A673 (cell line): ENCODE measurements at regions not wholly inside any gene's neighbourhood (a gene's known extent, or its start where the extent isn't known, plus 50 kb on each side); places are given as distances from the start of the nearest gene placed in this dataset.

ENCODE experiments used
- BruUV-seq: library from RNA; stranded (reverse); fragments of 400-500 nt; replicated peaks from 2 replicates; lab custom pipeline; 2021; lab: Mats Ljungman, UMichigan
- CTCF ChIA-PET: fragments of 300-600 bp; sonication (Branson Sonifier 250); formaldehyde crosslinking; loops from one replicate; lab custom pipeline; 2022; ENCODE audit warnings: antibody characterized with exemption; lab: Charles Lee
- POLR2A ChIA-PET: fragments of 300-600 bp; sonication (Branson Sonifier 250); formaldehyde crosslinking; loops from one replicate; lab custom pipeline; 2022; ENCODE audit warnings: antibody characterized with exemption; ENCODE audit not compliant: low non-redundant PET; lab: Charles Lee
- DNase-seq: peaks from one replicate; pipeline ENCODE4 v3.0.0-alpha.2; 2015; ENCODE audit warnings: low spot score
- H3K27ac ChIP-seq: fragments of 200-600 bp; sonication (generic); 2 replicates; pipeline ENCODE4 v1.5.1; 2016; ENCODE audit warnings: mixed run types, low read depth, mild to moderate bottlenecking, mixed read lengths, antibody characterized with exemption, low read length; ENCODE audit not compliant: poor library complexity, severe bottlenecking
- H3K27me3 ChIP-seq: fragments of 200-600 bp; sonication (generic); replicated peaks from 2 replicates; pipeline ENCODE4 v1.6.1; 2017; ENCODE audit warnings: mixed run types, low read depth, mild to moderate bottlenecking, mixed read lengths, antibody characterized with exemption, low read length; ENCODE audit not compliant: insufficient read depth, poor library complexity
- H3K36me3 ChIP-seq: fragments of 200-600 bp; sonication (generic); 2 replicates; pipeline ENCODE4 v1.6.1; 2016; ENCODE audit warnings: mixed run types, mild to moderate bottlenecking, mixed read lengths, antibody characterized with exemption, low read length; ENCODE audit not compliant: insufficient read depth, poor library complexity, severe bottlenecking
- H3K4me1 ChIP-seq: fragments of 200-600 bp; sonication (generic); 2 replicates; pipeline ENCODE4 v1.6.1; 2017; ENCODE audit warnings: mixed run types, mild to moderate bottlenecking, mixed read lengths, antibody characterized with exemption, low read length; ENCODE audit not compliant: insufficient read depth, poor library complexity, severe bottlenecking
- H3K4me3 ChIP-seq: fragments of 200-600 bp; sonication (generic); 2 replicates; pipeline ENCODE4 v1.5.1; 2016; ENCODE audit warnings: low read depth, mixed run types, mild to moderate bottlenecking, mixed read lengths, low read length; ENCODE audit not compliant: poor library complexity, severe bottlenecking
- H3K9me3 ChIP-seq: fragments of 200-600 bp; sonication (generic); 2 replicates; pipeline ENCODE4 v1.6.1; 2016; ENCODE audit warnings: mixed run types, low read depth, mild to moderate bottlenecking, mixed read lengths, antibody characterized with exemption, low read length; ENCODE audit not compliant: poor library complexity, severe bottlenecking
- EZH2 ChIP-seq: fragments of 200-600 bp; sonication (generic); IDR thresholded peaks from 2 replicates; pipeline ENCODE4 v1.6.1; 2017; ENCODE audit warnings: borderline replicate concordance, low read depth, mild to moderate bottlenecking, mixed read lengths, antibody characterized with exemption, low read length; ENCODE audit not compliant: poor library complexity, severe bottlenecking
- intact Hi-C: fragments of 100-400 bp; cut with micrococcal nuclease; formaldehyde crosslinking; loops from one replicate; pipeline ENCODE4 v1.10.0; 2022; ENCODE audit not compliant: unreplicated experiment
- TF ChIP-seq, protein P1 (sequence below): fragments of 300-800, 200-600 bp; sonication (generic); conservative IDR thresholded peaks from 2 replicates; pipeline ENCODE4 v1.5.1; 2017; ENCODE audit warnings: low read depth, mild to moderate bottlenecking, antibody characterized with exemption, low read length, moderate library complexity, mixed read lengths

DNA sequence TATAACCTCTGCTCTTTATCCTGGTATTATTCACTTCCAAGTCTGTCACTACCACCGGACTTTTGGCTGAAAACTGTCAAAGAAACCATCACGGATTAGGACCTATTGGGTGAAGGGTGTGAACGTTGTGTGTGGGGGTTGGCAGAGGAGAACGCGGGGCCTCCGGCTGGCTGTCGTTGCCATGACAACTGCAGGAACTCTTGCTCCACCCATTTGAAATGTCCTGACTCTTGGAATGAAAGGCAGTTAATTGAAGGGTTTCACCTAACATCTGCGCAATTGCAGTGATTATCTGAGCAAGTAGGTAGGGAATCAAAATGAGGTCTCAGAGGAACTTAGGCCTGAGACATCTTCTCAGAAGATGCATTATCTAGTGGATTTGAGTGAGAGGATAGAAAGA, 60.9 kb upstream of the CLMP start:
- intact Hi-C loops: no loop called here
- Histone ChIP-seq H3K4me1 (peaks cover 7% of the 10 kb centered on the region), H3K27me3 (no peaks in the 10 kb centered on the region), H3K36me3 (no peaks in the 10 kb centered on the region), H3K9me3 (no peaks in the 10 kb centered on the region), H3K4me3 (no peak overlapping the region), H3K27ac (no peak overlapping the region)
- CTCF ChIA-PET: no interaction called here
- no peak for TF ChIP-seq EZH2
- TF ChIP-seq, protein P1, sequence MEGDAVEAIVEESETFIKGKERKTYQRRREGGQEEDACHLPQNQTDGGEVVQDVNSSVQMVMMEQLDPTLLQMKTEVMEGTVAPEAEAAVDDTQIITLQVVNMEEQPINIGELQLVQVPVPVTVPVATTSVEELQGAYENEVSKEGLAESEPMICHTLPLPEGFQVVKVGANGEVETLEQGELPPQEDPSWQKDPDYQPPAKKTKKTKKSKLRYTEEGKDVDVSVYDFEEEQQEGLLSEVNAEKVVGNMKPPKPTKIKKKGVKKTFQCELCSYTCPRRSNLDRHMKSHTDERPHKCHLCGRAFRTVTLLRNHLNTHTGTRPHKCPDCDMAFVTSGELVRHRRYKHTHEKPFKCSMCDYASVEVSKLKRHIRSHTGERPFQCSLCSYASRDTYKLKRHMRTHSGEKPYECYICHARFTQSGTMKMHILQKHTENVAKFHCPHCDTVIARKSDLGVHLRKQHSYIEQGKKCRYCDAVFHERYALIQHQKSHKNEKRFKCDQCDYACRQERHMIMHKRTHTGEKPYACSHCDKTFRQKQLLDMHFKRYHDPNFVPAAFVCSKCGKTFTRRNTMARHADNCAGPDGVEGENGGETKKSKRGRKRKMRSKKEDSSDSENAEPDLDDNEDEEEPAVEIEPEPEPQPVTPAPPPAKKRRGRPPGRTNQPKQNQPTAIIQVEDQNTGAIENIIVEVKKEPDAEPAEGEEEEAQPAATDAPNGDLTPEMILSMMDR: no peak
- BruUV-seq: no TSS peak
- POLR2A ChIA-PET: no interaction called here
- no peak for DNase-seq

- Histone ChIP-seq H3K27me3 (no peaks in the 10 kb centered on the region), H3K9me3 (no peaks in the 10 kb centered on the region), H3K27ac (no peak overlapping the region), H3K4me1 (peaks cover 8% of the 10 kb centered on the region), H3K4me3 (no peak overlapping the region), H3K36me3 (no peaks in the 10 kb centered on the region)
- POLR2A ChIA-PET: no interaction called here
- intact Hi-C loops: no loop called here
- CTCF ChIA-PET: interaction anchor here (1.4 to 1.5 kb wide), 2 partner anchors 8 to 151 kb away, joined by 3 to 4 read pairs; no protein-coding TSS in a partner anchor
- no peak for DNase-seq
- TF ChIP-seq, protein P1: no peak
- no peak for TF ChIP-seq EZH2
- no TSS peak for BruUV-seq
These were observed 59.3 kb upstream of the CLMP start for GRCh38 chr11:123254357-123254756.

DNA sequence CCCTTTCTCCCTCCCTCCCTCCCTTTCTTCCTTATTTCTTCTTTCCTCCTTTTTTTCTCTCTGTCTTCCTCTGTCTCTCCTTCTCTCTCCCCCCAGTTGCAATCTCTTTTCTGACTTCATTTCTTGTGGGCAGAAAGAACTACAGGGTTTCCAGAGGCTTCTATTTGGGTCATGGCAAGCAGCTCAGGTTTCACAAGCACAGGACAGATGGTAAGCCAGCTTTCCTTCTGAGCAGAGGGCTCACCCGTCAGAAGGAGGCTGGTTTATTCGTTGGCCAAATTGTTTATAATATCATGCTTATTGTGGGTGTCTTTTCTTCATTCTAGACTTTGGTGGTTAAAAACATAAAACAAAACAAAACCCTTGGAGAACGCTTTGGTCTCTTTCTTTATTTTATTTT, 58.9 kb upstream of the CLMP start:
- no peak for DNase-seq
- intact Hi-C loops: no loop called here
- POLR2A ChIA-PET: no interaction called here
- Histone ChIP-seq H3K4me1 (peaks cover 8% of the 10 kb centered on the region), H3K27me3 (no peaks in the 10 kb centered on the region), H3K36me3 (no peaks in the 10 kb centered on the region), H3K9me3 (no peaks in the 10 kb centered on the region), H3K4me3 (no peak overlapping the region), H3K27ac (no peak overlapping the region)
- CTCF ChIA-PET: interaction anchor here (1.4 to 1.5 kb wide), 2 partner anchors 9 to 151 kb away, joined by 3 to 4 read pairs; no protein-coding TSS in a partner anchor
- BruUV-seq: no TSS peak
- no peak for TF ChIP-seq EZH2
- TF ChIP-seq, protein P1: no peak
